C4-2B (cell line): ENCODE measurements at regions not wholly inside any gene's neighbourhood (a gene's known extent, or its start where the extent isn't known, plus 50 kb on each side); places are given as distances from the start of the nearest gene placed in this dataset.

Source experiments
- CTCF ChIP-seq: fragments of 450-650 bp; conservative IDR thresholded peaks from 2 replicates; pipeline ENCODE4 v1.5.1; 2017; ENCODE audit warnings: mild to moderate bottlenecking
- ZFX ChIP-seq: fragments of 450-650 bp; IDR thresholded peaks from 2 replicates; pipeline ENCODE4 v1.6.1; 2017

GRCh38 chr7:91434836-91435235, 170.6 kb downstream of the FZD1 start:
- TF ChIP-seq CTCF (no peak), ZFX (no peak)
